CD14-positive monocyte (primary cell): ENCODE measurements at regions not wholly inside any gene's neighbourhood (a gene's known extent, or its start where the extent isn't known, plus 50 kb on each side); places are given as distances from the start of the nearest gene placed in this dataset.

ENCODE experiments used
- DNase-seq, 3 donors: peaks; one replicate each; pipeline ENCODE4 v3.0.0-alpha.2; 2011 to 2022
- H2AFZ ChIP-seq: 2 replicates; pipeline ENCODE4 v1.6.0; 2012; ENCODE audit warnings: mild to moderate bottlenecking, low read depth, low read length, inconsistent platforms; ENCODE audit not compliant: insufficient read depth, poor library complexity, severe bottlenecking
- H3K27ac ChIP-seq, 2 donors: 1 replicate in 1 of 2; 2 replicates in 1 of 2; pipeline ENCODE4 v1.5.1; 2012 to 2013; ENCODE audit warnings: low read length in 2 of 2, control low read depth in 1 of 2, inconsistent platforms in 1 of 2, low read depth in 1 of 2, mild to moderate bottlenecking in 1 of 2
- H3K27me3 ChIP-seq, 2 donors: one replicate each; pipeline versions ENCODE4 v1.6.0 to v1.6.1; 2011 to 2013; ENCODE audit warnings: low read length in 2 of 2; ENCODE audit not compliant: control insufficient read depth in 2 of 2, insufficient read depth in 2 of 2
- H3K36me3 ChIP-seq, 2 donors: replicated peaks in 1 of 2; 1 replicate in 1 of 2; 2 replicates in 1 of 2; pipeline versions ENCODE4 v1.5.1 to v1.6.1; 2012 to 2013; ENCODE audit warnings: low read length in 2 of 2, control low read depth in 1 of 2, inconsistent platforms in 1 of 2, mild to moderate bottlenecking in 1 of 2; ENCODE audit not compliant: insufficient read depth in 2 of 2, control insufficient read depth in 1 of 2
- H3K4me1 ChIP-seq, 2 donors: 1 replicate in 1 of 2; 2 replicates in 1 of 2; pipeline versions ENCODE4 v1.5.1 to v1.6.1; 2012 to 2013; ENCODE audit warnings: low read length in 2 of 2, control low read depth in 1 of 2, inconsistent platforms in 1 of 2, mild to moderate bottlenecking in 1 of 2, moderate library complexity in 1 of 2; ENCODE audit not compliant: insufficient read depth in 2 of 2, control insufficient read depth in 1 of 2
- H3K4me2 ChIP-seq: replicated peaks from 2 replicates; pipeline ENCODE3; 2012; ENCODE audit warnings: low read length, moderate library complexity, mild to moderate bottlenecking; ENCODE audit not compliant: poor library complexity, severe bottlenecking; ENCODE audit errors: extremely low read depth
- H3K4me3 ChIP-seq, 3 experiments: fragments of 200-600 bp in 1 of 3; sonication (generic) in 1 of 3; replicated peaks in 1 of 3; 1 replicate in 2 of 3; 2 replicates in 1 of 3; pipeline ENCODE4 v1.5.1; 2011 to 2013; ENCODE audit warnings: low read length in 3 of 3, mild to moderate bottlenecking in 3 of 3, control low read depth in 2 of 3, low read depth in 2 of 3, inconsistent platforms in 1 of 3, moderate library complexity in 1 of 3
- H3K79me2 ChIP-seq: 2 replicates; pipeline ENCODE4 v1.6.0; 2012; ENCODE audit warnings: mild to moderate bottlenecking, control low read depth, inconsistent platforms, low read length, moderate library complexity; ENCODE audit not compliant: insufficient read depth
- H3K9ac ChIP-seq: 2 replicates; pipeline ENCODE4 v1.6.0; 2017; ENCODE audit warnings: low read length, mild to moderate bottlenecking; ENCODE audit not compliant: insufficient read depth, poor library complexity, severe bottlenecking
- H3K9me3 ChIP-seq, 2 donors: replicated peaks in 1 of 2; 1 replicate in 1 of 2; 2 replicates in 1 of 2; pipeline versions ENCODE4 v1.5.1 to v1.6.1; 2012 to 2013; ENCODE audit warnings: low read length in 2 of 2, control low read depth in 1 of 2; ENCODE audit not compliant: control insufficient read depth in 1 of 2, insufficient read depth in 1 of 2
- H4K20me1 ChIP-seq: 2 replicates; pipeline ENCODE4 v1.6.0; 2012; ENCODE audit warnings: mild to moderate bottlenecking, low read length, control low read depth, moderate library complexity; ENCODE audit not compliant: insufficient read depth
- H3K27ac Mint-ChIP-seq, 7 donors: one replicate each; pipeline ENCODE4 v1.8.0; 2020; ENCODE audit warnings: mild to moderate bottlenecking in 7 of 7, mixed read lengths in 7 of 7, moderate library complexity in 6 of 7, inconsistent platforms in 2 of 7
- H3K27me3 Mint-ChIP-seq, 3 donors: one replicate each; pipeline ENCODE4 v1.8.0; 2021 to 2022; ENCODE audit warnings: low read depth in 3 of 3, mild to moderate bottlenecking in 3 of 3, mixed read lengths in 3 of 3, moderate library complexity in 3 of 3, inconsistent platforms in 1 of 3
- H3K36me3 Mint-ChIP-seq, 2 donors: one replicate each; pipeline ENCODE4 v1.8.0; 2020; ENCODE audit warnings: mixed read lengths in 2 of 2, inconsistent platforms in 1 of 2, mild to moderate bottlenecking in 1 of 2
- H3K4me1 Mint-ChIP-seq: one replicate; pipeline ENCODE4 v1.8.0; 2020; ENCODE audit warnings: mild to moderate bottlenecking, mixed read lengths
- H3K4me3 Mint-ChIP-seq, 2 donors: one replicate each; pipeline ENCODE4 v1.8.0; 2020; ENCODE audit warnings: mild to moderate bottlenecking in 2 of 2, mixed read lengths in 2 of 2, moderate library complexity in 1 of 2
- H3K9me3 Mint-ChIP-seq, 7 donors: one replicate each; pipeline ENCODE4 v1.8.0; 2020 to 2022; ENCODE audit warnings: mixed read lengths in 7 of 7, mild to moderate bottlenecking in 6 of 7, moderate library complexity in 6 of 7, inconsistent platforms in 2 of 7
- WGBS: methylation state at CpG from one replicate; pipeline ENCODE4 v1.1.5; 2013; ENCODE audit warnings: missing lambda C conversion rate; ENCODE audit not compliant: insufficient coverage; 5-methylcytosine and 5-hydroxymethylcytosine counted together
- intact Hi-C, 2 donors: fragments of 100-400 bp; cut with micrococcal nuclease; formaldehyde crosslinking; loops; one replicate each; pipeline versions ENCODE4 v1.15.0 to v1.15.1; 2023
- TF ChIP-seq, protein P1 (sequence below): fragments of 200-600 bp; IDR thresholded peaks from one replicate; pipeline ENCODE4 v1.8.0; 2022; ENCODE audit warnings: antibody characterized with exemption, mild to moderate bottlenecking

DNA sequence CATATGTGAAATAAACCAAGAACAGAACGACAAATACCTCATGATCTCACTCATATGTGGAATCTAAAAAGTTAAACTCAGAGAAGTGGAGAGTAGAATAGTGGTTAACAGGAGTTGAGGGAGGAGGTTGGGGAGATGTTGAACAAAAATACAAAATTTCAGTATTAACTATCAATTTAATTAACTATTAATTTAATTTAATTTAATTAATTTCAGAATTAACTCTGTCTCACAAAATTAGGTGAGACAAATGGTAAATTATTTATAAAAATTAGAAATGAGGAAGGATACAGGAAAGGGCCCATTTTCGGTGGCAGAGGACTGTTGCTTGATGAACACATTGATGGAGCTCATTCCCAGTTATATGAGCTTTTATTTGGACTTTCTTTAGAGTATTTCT, 166.0 kb upstream of the FAM83B start:
- Mint-ChIP-seq H3K27me3 (peaks cover 0 to 1% (median 0%) of the 10 kb centered on the region in 3 donors), H3K4me1 (no peaks in the 10 kb centered on the region), H3K27ac (no peak overlapping the region), H3K4me3 (no peak overlapping the region), H3K36me3 (no peaks in the 10 kb centered on the region), H3K9me3 (peaks cover 0 to 3% (median 1%) of the 10 kb centered on the region in 7 donors)
- TF ChIP-seq, protein P1, sequence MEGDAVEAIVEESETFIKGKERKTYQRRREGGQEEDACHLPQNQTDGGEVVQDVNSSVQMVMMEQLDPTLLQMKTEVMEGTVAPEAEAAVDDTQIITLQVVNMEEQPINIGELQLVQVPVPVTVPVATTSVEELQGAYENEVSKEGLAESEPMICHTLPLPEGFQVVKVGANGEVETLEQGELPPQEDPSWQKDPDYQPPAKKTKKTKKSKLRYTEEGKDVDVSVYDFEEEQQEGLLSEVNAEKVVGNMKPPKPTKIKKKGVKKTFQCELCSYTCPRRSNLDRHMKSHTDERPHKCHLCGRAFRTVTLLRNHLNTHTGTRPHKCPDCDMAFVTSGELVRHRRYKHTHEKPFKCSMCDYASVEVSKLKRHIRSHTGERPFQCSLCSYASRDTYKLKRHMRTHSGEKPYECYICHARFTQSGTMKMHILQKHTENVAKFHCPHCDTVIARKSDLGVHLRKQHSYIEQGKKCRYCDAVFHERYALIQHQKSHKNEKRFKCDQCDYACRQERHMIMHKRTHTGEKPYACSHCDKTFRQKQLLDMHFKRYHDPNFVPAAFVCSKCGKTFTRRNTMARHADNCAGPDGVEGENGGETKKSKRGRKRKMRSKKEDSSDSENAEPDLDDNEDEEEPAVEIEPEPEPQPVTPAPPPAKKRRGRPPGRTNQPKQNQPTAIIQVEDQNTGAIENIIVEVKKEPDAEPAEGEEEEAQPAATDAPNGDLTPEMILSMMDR: no peak
- Histone ChIP-seq H3K36me3 (no peaks in the 10 kb centered on the region), H3K27ac (no peak overlapping the region), H3K4me2 (no peak overlapping the region), H2AFZ (no peak overlapping the region), H3K9me3 (no peaks in the 10 kb centered on the region), H4K20me1 (no peaks in the 10 kb centered on the region), H3K79me2 (no peaks in the 10 kb centered on the region), H3K9ac (no peak overlapping the region), H3K4me1 (no peaks in the 10 kb centered on the region), H3K4me3 (no peak overlapping the region), H3K27me3 (no peaks in the 10 kb centered on the region)
- DNase-seq: no peak
- WGBS: no CpG with 5 or more reads among the region's 2 CpGs
- intact Hi-C loops: no loop called here

DNA sequence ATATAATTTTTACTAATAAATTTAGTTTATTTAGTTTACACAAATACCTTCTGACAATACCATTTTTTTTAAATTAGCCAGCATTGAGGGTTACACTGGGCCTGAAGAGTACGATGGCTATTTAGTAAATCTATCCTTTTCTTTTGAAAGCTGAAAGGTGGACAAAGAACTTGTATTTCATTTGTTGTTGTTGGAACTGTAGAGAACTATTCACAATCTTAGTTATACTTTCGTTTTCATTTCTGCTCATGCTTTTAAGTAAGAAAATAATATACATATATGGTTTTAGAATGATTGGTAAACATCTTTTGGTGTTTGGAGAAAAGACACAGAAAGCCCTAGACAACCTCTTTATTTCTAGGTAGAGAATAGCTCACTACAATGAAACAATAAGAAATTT, 165.3 kb upstream of the FAM83B start:
- Histone ChIP-seq H3K79me2 (no peaks in the 10 kb centered on the region), H3K4me3 (no peak overlapping the region), H3K9me3 (no peaks in the 10 kb centered on the region), H3K36me3 (no peaks in the 10 kb centered on the region), H3K27ac (no peak overlapping the region), H4K20me1 (no peaks in the 10 kb centered on the region), H3K4me1 (no peaks in the 10 kb centered on the region), H2AFZ (no peak overlapping the region), H3K9ac (no peak overlapping the region), H3K4me2 (no peak overlapping the region), H3K27me3 (no peaks in the 10 kb centered on the region)
- H3K9me3 Mint-ChIP-seq: peaks cover 0 to 3% (median 1%) of the 10 kb centered on the region in 7 donors
- TF ChIP-seq, protein P1: no peak
- no peaks in the 10 kb centered on the region for H3K4me1 Mint-ChIP-seq
- H3K36me3 Mint-ChIP-seq: no peaks in the 10 kb centered on the region
- WGBS: no CpG with 5 or more reads among the region's 2 CpGs
- no peak overlapping the region for H3K4me3 Mint-ChIP-seq
- DNase-seq: no peak
- H3K27ac Mint-ChIP-seq: no peak overlapping the region
- intact Hi-C loops: no loop called here
- H3K27me3 Mint-ChIP-seq: peaks cover 0 to 1% (median 0%) of the 10 kb centered on the region in 3 donors
